T-helper 1 cell (primary cell): ENCODE measurements at regions not wholly inside any gene's neighbourhood (a gene's known extent, or its start where the extent isn't known, plus 50 kb on each side); places are given as distances from the start of the nearest gene placed in this dataset.
"Not testable (repeated sequence)": the region's sequence is repeated elsewhere in the genome, so short reads cannot be mapped to it uniquely, and the experiment has no call there.

ENCODE experiments used
- DNase-seq, 5 donors: peaks; one replicate each; pipeline ENCODE4 v3.0.0-alpha.2; 2012 to 2020

- DNase-seq: not testable (repeated sequence)
These were observed 50.8 kb upstream of the GRIN2B start for GRCh38 chr12:14032191-14032590.

GRCh38 chr12:14043776-14044175 lies 62.4 kb upstream of the GRIN2B start:
- DNase-seq: no peak

DNA sequence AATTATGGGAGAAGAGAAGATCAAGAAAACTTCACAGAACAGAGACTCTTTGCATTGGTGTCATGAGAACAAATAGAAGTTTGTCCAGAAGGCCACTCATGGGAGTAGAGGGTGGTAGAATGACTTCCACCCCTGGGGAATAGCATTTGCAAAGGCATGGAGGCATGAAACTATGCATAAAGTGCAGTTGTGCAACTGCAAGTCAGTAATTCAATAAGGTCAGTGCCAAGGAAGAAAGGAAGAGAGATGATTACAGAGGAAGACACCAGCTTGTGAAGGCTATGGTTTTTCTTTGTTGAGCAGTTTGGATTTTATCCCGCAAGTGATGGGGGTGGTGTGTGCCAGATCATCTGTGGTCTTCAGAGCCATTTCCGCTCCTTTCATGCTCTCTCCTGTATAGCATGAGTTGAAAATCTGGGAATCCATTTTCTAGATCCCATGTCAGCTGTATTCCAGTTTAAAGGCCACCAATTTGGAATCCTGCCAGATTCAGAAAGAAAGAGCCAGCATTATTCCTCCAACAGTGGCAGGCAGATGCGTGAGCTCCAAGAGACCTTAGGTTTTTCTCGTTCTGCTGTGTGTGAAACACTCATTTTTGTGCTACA lies 67.6 kb upstream of the GRIN2B start:
- DNase-seq: no peak

DNA sequence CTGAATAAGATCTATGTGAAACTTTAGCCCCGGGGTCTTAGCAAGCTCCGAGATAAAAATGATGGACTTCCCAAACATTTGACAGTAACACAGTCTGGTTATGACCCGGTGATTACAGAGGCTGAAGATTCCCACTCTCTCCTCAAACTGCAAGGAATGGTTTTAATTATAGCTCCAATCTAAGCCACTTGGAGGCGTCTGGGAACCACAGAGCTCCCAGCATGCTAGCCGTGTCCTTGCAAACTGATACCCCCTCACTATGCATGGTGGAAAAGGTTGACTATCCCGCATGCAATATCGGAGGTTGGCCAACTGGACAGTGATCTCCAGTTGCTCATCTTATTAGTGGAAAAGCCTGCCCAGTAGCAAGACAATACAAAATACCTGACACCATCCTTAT lies 76.5 kb upstream of the GRIN2B start:
- DNase-seq: no peak

- no peak for DNase-seq
These were observed 77.3 kb upstream of the GRIN2B start for GRCh38 chr12:14058717-14059116.

- no peak for DNase-seq
These were observed 78.1 kb upstream of the GRIN2B start for GRCh38 chr12:14059548-14059947.

DNA sequence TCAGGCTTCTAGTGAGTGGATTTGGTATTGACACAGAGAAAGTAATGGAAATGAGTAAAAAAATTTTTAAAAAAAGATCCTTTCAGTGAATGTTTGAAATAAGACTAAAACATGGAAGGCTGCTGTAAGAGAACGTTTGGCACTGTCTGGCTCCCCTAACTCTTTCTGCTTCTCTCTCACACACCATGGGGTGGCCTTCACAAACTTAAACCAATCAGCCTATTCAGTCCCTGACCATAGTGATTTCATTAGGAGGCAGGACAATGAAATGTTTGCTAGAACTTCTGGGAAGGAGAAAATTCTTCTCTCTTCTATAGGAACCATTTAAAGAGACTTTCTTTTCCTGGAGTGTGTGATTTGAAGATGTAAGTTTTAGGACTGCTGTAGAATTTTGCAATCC lies 84.2 kb upstream of the GRIN2B start:
- DNase-seq: no peak

GRCh38 chr12:14066021-14066420 lies 84.6 kb upstream of the GRIN2B start:
- DNase-seq: no peak

DNA sequence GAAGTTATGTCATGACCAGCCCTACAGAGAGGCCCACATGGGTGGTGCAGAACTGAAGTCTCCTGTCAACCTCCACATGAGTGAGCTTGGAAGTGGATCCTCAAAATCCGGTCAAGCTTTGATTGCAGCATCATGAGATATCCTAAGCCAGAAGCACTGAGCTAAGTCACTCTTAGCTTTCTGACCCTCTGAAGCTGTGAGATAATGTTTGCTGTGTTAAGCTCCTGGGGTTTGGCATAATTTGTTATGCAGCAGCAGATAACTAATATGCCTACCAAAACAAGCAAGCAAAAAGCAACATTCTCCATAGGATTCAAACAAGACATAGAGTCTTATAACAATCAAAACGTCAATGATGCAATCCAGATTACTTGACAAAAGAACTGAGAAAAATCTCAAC lies 87.6 kb upstream of the GRIN2B start:
- no peak for DNase-seq

- DNase-seq: no peak
These were observed 90.4 kb upstream of the GRIN2B start for GRCh38 chr12:14071833-14072232.

DNA sequence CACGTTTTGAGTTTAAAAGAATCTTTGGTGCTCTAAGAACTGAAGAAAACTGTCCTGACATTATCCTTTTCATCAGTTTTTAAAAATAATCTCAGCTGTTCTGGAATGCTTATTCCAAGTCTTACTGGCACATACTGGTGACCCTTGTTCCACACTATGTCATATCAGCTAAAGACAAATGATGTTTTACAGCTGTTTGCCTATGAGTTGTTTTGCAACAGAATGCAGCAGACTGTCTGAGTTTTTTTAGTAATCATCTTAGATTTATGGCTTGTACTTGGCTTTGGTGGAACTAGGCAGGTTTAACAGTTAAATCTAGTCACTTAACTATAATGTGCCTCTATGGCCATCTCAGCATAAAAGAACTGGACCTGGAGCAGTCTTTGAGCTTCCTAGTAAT lies 91.6 kb upstream of the GRIN2B start:
- DNase-seq: no peak

DNA sequence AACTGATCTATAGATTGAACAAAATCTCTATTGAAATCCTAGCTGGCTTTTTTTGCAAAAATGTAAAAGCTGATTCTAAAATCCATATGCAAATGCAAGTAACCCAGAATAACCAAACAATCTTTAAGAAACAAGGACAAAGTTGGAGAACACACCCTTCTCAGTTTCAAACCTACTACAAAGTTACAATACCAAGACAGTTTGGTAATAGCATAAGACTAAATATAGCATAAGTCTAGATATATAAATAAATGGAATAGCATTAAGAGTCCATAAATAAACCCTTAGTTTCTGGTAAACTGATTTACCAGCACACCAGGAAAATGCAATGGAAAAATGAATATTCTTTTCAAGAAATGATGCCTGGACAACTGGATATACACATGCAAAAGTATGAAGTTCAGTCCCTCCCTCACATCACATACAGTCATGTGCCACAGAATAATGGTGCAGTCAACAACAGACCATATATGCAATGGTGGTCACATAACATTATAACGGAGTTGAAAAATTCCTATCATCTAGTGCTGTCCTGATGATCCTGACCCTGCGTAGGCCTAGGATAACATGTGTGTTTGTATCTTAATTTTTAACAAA lies 94.5 kb upstream of the GRIN2B start:
- no peak for DNase-seq

GRCh38 chr12:14076538-14076937 lies 95.1 kb upstream of the GRIN2B start:
- no peak for DNase-seq

DNA sequence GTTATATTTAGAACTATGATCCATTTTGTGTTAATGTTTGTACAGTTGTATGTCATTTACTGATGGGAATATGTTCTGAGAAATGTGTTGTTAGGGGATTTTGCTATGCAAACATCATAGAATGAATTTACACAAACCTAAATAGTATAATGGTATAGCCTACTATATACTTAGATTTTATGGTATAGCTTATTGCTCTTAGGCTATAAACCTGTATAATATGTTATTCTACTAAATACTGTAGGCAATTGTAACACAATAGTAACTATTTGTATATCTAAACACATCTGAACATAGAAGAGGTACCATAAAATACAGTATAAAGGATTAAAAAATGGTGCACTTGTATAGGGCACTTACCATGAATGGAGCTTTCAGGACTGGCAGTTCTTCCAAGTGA lies 105.4 kb upstream of the GRIN2B start:
- no peak for DNase-seq

DNA sequence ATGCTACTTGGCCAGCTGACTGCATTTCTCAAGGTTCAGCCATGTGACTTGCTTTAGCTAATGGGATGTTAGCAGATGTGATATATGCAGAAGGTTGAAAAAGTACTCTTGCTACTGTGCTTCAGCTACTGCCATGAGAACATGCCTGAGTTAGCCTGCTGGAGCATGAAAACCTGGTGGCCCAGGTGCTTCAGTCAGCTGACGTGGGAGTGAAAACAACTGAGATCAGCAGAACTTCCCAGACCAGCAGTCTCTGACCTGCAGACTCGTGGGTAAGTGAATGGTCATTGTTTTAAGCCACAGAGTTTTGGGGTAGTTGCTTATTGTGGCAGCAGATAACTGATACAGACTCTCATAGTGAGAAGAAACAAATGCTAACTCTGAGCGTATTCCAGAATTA lies 118.6 kb upstream of the GRIN2B start:
- no peak for DNase-seq

- DNase-seq: not testable (repeated sequence)
These were observed 120.2 kb upstream of the GRIN2B start for GRCh38 chr12:14101556-14101955.

DNA sequence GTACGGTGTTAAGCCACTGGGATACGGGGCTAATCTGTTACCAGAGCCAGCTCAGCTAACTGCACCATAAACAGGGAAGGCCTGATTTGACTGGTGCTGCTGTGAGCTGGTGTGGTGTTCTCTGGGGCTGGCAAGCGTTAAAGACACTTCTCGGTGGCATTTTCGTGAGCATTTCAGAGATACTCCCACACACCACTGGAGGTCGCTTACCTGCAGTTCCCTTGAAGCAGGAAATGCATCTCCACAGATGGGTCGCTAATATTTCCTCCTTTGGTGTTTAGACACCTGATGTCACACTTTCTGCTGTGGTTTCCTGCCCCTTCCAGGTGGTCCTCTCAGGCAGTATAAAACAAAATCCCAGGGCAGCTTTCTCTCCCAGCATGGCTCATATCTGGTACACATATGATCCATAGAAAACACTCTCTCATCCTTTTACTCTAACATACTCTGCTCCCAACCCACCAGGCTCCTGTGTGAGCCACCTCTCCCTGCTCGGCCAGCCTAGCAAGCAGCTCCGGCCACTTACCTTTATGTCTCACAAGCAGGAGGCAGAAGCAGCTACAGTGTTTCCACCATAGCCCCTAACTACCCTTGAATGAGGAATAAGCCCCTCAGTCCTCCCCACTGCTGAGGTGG lies 129.9 kb upstream of the GRIN2B start:
- peak in 1 of 5 donors; percentile 2 for DNase-seq

DNA sequence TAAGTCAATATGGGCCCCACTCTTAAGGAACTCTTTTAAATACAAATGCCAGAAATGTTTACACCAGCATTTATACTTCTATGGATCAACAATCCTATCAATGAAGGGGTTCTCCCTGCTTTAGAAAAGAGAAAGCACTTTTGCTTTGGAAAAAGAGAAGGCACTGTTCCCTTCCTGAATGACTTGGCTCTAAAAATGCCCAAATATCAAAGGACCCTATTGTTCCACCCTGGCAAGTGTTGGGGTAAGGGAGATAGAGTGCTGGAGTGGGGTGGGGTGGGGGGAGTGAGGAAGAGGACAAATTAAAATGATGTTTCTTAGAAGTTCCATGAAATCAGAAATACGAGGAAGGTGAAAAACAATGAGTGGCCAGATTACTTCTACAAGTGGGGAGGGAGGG lies 131.6 kb upstream of the GRIN2B start:
- no peak for DNase-seq

- DNase-seq: no peak
These were observed 145.3 kb upstream of the GRIN2B start for GRCh38 chr12:14126692-14127091.

DNA sequence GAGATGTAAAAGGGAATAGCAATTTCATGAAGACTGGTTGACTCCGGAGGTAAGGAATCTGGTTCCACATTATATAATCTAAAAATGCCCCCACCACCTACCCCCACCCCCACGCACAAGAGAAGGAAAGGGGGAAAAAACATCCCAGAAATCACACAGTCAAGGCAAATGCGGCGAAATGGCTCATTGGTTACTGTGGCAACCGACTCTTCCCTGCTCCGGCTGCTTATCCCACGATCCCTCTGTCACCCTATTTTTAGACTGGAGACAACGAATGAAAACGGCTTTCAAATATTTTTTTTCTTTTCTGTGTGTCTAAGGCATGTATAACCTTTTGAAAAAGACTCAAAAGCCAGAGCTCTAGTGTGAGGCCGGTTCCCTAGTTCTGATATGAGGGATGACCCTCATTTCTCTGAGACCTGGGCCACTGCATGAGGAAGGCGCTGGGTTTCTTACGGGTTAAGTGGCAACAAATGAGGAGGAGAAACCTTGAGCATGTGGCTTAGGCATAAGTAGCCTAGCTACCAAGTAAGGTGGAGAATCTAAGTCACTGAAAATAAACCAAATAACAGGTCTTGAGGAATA lies 148.3 kb upstream of the GRIN2B start:
- DNase-seq: no peak

DNA sequence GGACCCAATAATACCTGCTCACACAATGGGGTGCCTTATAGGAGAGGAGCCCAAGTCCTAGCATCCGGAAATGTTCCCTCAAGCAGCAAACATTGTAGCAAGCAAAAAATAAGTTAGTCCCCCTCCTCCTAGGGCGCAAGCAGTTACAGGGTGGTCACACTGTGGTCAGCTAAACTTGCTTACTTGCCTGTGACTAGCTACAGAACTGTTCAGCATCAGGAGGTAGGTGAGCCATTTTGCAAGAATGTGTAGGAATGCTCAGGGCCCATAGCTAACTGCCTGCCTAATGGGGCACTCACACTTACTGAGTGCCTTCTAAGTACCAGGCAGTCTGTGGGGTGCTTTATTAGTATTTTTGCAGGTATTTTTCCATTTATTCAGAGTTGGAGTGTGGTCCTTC lies 154.6 kb upstream of the GRIN2B start:
- no peak for DNase-seq

DNA sequence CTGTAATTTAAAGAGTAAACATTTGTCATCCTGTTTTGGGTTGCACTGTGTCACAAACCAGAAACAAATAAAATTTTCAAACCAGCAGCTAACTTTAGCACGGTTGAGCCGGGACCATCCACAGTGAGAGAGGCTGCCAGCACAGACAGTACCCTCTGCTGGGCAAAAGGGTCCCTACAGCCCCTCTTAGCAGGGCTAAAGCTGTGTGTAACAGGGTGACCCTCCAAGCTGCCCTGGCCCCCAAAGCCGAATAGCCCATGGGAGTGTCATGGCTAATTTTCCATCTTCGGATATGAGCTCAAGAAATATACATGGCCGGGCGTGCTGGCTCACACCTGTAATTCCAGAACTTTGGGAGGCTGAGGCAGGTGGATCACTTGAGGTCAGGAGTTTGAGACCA lies 157.1 kb upstream of the GRIN2B start:
- no peak for DNase-seq

- no peak for DNase-seq
These were observed 167.3 kb upstream of the GRIN2B start for GRCh38 chr12:14148489-14149270.
